Astrocyte (in vitro differentiated cells and primary cell): ENCODE measurements at regions not wholly inside any gene's neighbourhood (a gene's known extent, or its start where the extent isn't known, plus 50 kb on each side); places are given as distances from the start of the nearest gene placed in this dataset.

ENCODE experiments used
- DNase-seq: peaks from one replicate; pipeline ENCODE4 v3.0.0-alpha.2; 2010; ENCODE audit warnings: low read depth
- FAIRE-seq: peaks from 2 replicates; lab custom pipeline; 2011; peaks lifted over from hg19 to GRCh38; lab: Jason Lieb, UNC
- H2AFZ ChIP-seq: 2 replicates; pipeline ENCODE4 v1.6.0; 2012; ENCODE audit warnings: low read depth, low read length, inconsistent platforms
- H3K27ac ChIP-seq: 2 replicates; pipeline ENCODE4 v1.5.1; 2011; ENCODE audit warnings: low read depth, low read length, inconsistent platforms
- H3K27me3 ChIP-seq: 2 replicates; pipeline ENCODE4 v1.6.0; 2011; ENCODE audit warnings: low read length, inconsistent platforms; ENCODE audit not compliant: insufficient read depth
- H3K36me3 ChIP-seq: 2 replicates; pipeline ENCODE4 v1.5.1; 2011; ENCODE audit warnings: low read length, inconsistent platforms; ENCODE audit not compliant: insufficient read depth
- H3K4me1 ChIP-seq: 2 replicates; pipeline ENCODE4 v1.5.1; 2011; ENCODE audit warnings: low read length, inconsistent platforms; ENCODE audit not compliant: insufficient read depth
- H3K4me2 ChIP-seq: 2 replicates; pipeline ENCODE4 v1.6.0; 2012; ENCODE audit warnings: low read length, inconsistent platforms
- H3K4me3 ChIP-seq: 2 replicates; pipeline ENCODE4 v1.5.1; 2011; ENCODE audit warnings: low read depth, mild to moderate bottlenecking, low read length, inconsistent platforms; ENCODE audit not compliant: insufficient read depth
- H3K79me2 ChIP-seq: 2 replicates; pipeline ENCODE4 v1.6.0; 2012; ENCODE audit warnings: mild to moderate bottlenecking, low read length, inconsistent platforms; ENCODE audit not compliant: insufficient read depth
- H3K9ac ChIP-seq: 2 replicates; pipeline ENCODE4 v1.6.0; 2012; ENCODE audit warnings: mild to moderate bottlenecking, low read length, inconsistent platforms
- H3K9me3 ChIP-seq: 2 replicates; pipeline ENCODE4 v1.5.1; 2012; ENCODE audit warnings: low read depth, mild to moderate bottlenecking, low read length, inconsistent platforms; ENCODE audit not compliant: insufficient read depth
- H4K20me1 ChIP-seq: 2 replicates; pipeline ENCODE4 v1.6.0; 2012; ENCODE audit warnings: low read length, inconsistent platforms; ENCODE audit not compliant: insufficient read depth
- H3K27ac Mint-ChIP-seq: one replicate; pipeline ENCODE4 v1.8.0; 2021; ENCODE audit warnings: mild to moderate bottlenecking, mixed read lengths; ENCODE audit not compliant: unreplicated experiment
- H3K27me3 Mint-ChIP-seq: one replicate; pipeline ENCODE4 v1.8.0; 2021; ENCODE audit warnings: low read depth, mixed read lengths; ENCODE audit not compliant: unreplicated experiment
- H3K36me3 Mint-ChIP-seq: one replicate; pipeline ENCODE4 v1.8.0; 2021; ENCODE audit warnings: low read depth, mixed read lengths; ENCODE audit not compliant: unreplicated experiment
- H3K4me1 Mint-ChIP-seq: one replicate; pipeline ENCODE4 v1.8.0; 2021; ENCODE audit warnings: low read depth, mixed read lengths; ENCODE audit not compliant: unreplicated experiment
- H3K4me3 Mint-ChIP-seq: one replicate; pipeline ENCODE4 v1.8.0; 2021; ENCODE audit warnings: mild to moderate bottlenecking, moderate library complexity, mixed read lengths; ENCODE audit not compliant: unreplicated experiment
- H3K9me3 Mint-ChIP-seq: one replicate; pipeline ENCODE4 v1.8.0; 2021; ENCODE audit warnings: mild to moderate bottlenecking, mixed read lengths; ENCODE audit not compliant: unreplicated experiment
- CTCF ChIP-seq: IDR thresholded peaks from 2 replicates; pipeline ENCODE4 v1.5.1; 2011; ENCODE audit warnings: low read depth, mild to moderate bottlenecking, inconsistent platforms, low read length, moderate library complexity; ENCODE audit not compliant: insufficient read depth
- EZH2 ChIP-seq: IDR thresholded peaks from 2 replicates; pipeline ENCODE4 v1.6.1; 2012; ENCODE audit warnings: mild to moderate bottlenecking, low read length, inconsistent platforms; ENCODE audit not compliant: insufficient read depth

DNA sequence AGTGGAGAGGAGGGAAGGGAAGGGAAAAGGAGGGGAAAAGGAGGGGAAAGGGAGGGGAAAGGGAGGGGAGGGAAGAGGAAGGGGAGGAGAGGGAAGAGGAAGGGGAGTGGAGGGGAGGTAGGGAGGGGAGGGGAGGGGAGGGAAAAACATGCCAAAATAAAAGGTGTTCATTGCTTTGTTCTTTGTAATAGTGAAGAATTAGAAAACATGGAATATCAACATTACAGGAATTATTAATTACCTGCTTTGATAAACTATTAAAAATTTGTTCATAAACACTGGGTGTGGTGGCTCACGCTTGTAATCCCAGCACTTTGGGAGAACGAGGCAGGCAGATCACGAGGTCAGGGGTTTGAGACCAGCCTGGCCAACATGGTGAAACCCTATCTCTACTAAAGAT, 579.2 kb downstream of the MED13L start:
- H3K4me1 Mint-ChIP-seq: no peaks in the 10 kb centered on the region
- no peak for FAIRE-seq
- H3K9ac ChIP-seq: no peak overlapping the region

GRCh38 chr12:115697340-115697739, 580.2 kb downstream of the MED13L start:
- Histone ChIP-seq H3K9ac (no peak overlapping the region), H3K4me2 (no peak overlapping the region), H3K36me3 (no peaks in the 10 kb centered on the region), H2AFZ (no peak overlapping the region), H3K9me3 (no peaks in the 10 kb centered on the region), H3K79me2 (no peaks in the 10 kb centered on the region), H3K27me3 (peaks cover 4% of the 10 kb centered on the region), H4K20me1 (no peaks in the 10 kb centered on the region), H3K27ac (no peak overlapping the region), H3K4me3 (no peak overlapping the region), H3K4me1 (no peaks in the 10 kb centered on the region)
- DNase-seq (peak; percentile 18), FAIRE-seq (no peak)
- H3K9me3 Mint-ChIP-seq: no peaks in the 10 kb centered on the region
- no peak overlapping the region for H3K27ac Mint-ChIP-seq
- no peaks in the 10 kb centered on the region for H3K4me1 Mint-ChIP-seq
- TF ChIP-seq CTCF (no peak), EZH2 (no peak)
- no peak overlapping the region for H3K4me3 Mint-ChIP-seq
- peaks cover 26% of the 10 kb centered on the region for H3K27me3 Mint-ChIP-seq
- H3K36me3 Mint-ChIP-seq: no peaks in the 10 kb centered on the region

More for the DNA sequence above, 579.2 kb downstream of the MED13L start:
- H3K36me3 ChIP-seq: no peaks in the 10 kb centered on the region
- Mint-ChIP-seq H3K4me3 (no peak overlapping the region), H3K9me3 (no peaks in the 10 kb centered on the region), H3K36me3 (no peaks in the 10 kb centered on the region), H3K27ac (no peak overlapping the region), H3K27me3 (peaks cover 25% of the 10 kb centered on the region)
- H4K20me1 ChIP-seq: no peaks in the 10 kb centered on the region
- H3K4me1 ChIP-seq: no peaks in the 10 kb centered on the region
- no peak overlapping the region for H3K27ac ChIP-seq
- DNase-seq: no peak
- no peaks in the 10 kb centered on the region for H3K79me2 ChIP-seq
- H3K4me2 ChIP-seq: no peak overlapping the region
- no peak overlapping the region for H3K4me3 ChIP-seq
- no peak for TF ChIP-seq EZH2
- no peak for TF ChIP-seq CTCF
- H3K27me3 ChIP-seq: peaks cover 4% of the 10 kb centered on the region
- no peaks in the 10 kb centered on the region for H3K9me3 ChIP-seq
- no peak overlapping the region for H2AFZ ChIP-seq

DNA sequence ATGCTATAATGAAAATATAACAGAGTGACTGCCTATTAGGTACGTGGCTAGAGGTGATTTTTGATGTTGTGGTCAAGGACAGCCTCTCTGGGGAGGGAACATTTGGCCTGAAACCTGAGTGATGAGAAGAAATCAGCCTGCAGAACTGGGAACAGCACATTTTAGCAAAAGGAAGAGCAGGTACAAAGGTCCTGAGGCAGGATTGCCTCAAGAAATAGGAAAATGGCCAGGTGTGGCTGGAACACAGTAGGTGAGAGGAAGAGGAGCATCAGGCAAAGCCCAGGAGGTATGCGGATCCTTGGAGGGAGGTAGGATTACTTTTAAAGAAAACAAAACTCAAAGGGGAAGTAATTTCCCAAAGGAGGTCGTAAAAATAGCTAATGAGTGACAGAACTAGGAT, 582.9 kb downstream of the MED13L start:
- no peaks in the 10 kb centered on the region for H3K36me3 Mint-ChIP-seq
- FAIRE-seq (no peak), DNase-seq (no peak)
- Histone ChIP-seq H3K79me2 (no peaks in the 10 kb centered on the region), H3K4me2 (no peak overlapping the region), H3K27me3 (peaks cover 3% of the 10 kb centered on the region), H3K36me3 (no peaks in the 10 kb centered on the region), H3K9ac (no peak overlapping the region), H3K4me1 (no peaks in the 10 kb centered on the region), H3K9me3 (no peaks in the 10 kb centered on the region), H3K27ac (no peak overlapping the region), H2AFZ (no peak overlapping the region), H3K4me3 (no peak overlapping the region), H4K20me1 (no peaks in the 10 kb centered on the region)
- no peak overlapping the region for H3K4me3 Mint-ChIP-seq
- TF ChIP-seq EZH2 (no peak), CTCF (no peak)
- peaks cover 2% of the 10 kb centered on the region for H3K9me3 Mint-ChIP-seq
- H3K27me3 Mint-ChIP-seq: peaks cover 20% of the 10 kb centered on the region
- no peaks in the 10 kb centered on the region for H3K4me1 Mint-ChIP-seq
- H3K27ac Mint-ChIP-seq: no peak overlapping the region
